Adipocyte (in vitro differentiated cells): ENCODE measurements at regions not wholly inside any gene's neighbourhood (a gene's known extent, or its start where the extent isn't known, plus 50 kb on each side); places are given as distances from the start of the nearest gene placed in this dataset.

ENCODE experiments used
- DNase-seq: peaks from one replicate; pipeline ENCODE4 v3.0.0-alpha.2; 2015; ENCODE audit warnings: low read depth
- H3K27me3 ChIP-seq: replicated peaks from 2 replicates; pipeline ENCODE4 v1.7.0; 2013; ENCODE audit warnings: mild to moderate bottlenecking, low read length, moderate library complexity; ENCODE audit not compliant: control insufficient read depth, insufficient read depth
- H3K36me3 ChIP-seq: 2 replicates; pipeline ENCODE4 v1.7.0; 2013; ENCODE audit warnings: low read length, mild to moderate bottlenecking, moderate library complexity; ENCODE audit not compliant: control insufficient read depth, insufficient read depth, severe bottlenecking
- H3K4me1 ChIP-seq: 2 replicates; pipeline ENCODE4 v1.7.0; 2013; ENCODE audit warnings: mild to moderate bottlenecking, low read length, moderate library complexity; ENCODE audit not compliant: control insufficient read depth, insufficient read depth
- H3K4me3 ChIP-seq: 2 replicates; pipeline ENCODE4 v1.7.0; 2013; ENCODE audit warnings: mild to moderate bottlenecking, low read length, moderate library complexity
- H3K9ac ChIP-seq: 2 replicates; pipeline ENCODE4 v1.7.0; 2013; ENCODE audit warnings: mild to moderate bottlenecking, low read length, moderate library complexity
- H3K9me3 ChIP-seq: 2 replicates; pipeline ENCODE4 v1.7.0; 2013; ENCODE audit warnings: mild to moderate bottlenecking, low read length, moderate library complexity; ENCODE audit not compliant: control insufficient read depth

GRCh38 chr16:51624080-51624775 lies 473.2 kb upstream of the SALL1 start:
- Histone ChIP-seq H3K9ac (no peak overlapping the region), H3K36me3 (no peaks in the 10 kb centered on the region), H3K4me1 (no peaks in the 10 kb centered on the region), H3K9me3 (no peaks in the 10 kb centered on the region), H3K27me3 (no peaks in the 10 kb centered on the region), H3K4me3 (no peak overlapping the region)
- peak; percentile 9 for DNase-seq

- Histone ChIP-seq H3K9ac (no peak overlapping the region), H3K4me3 (no peak overlapping the region), H3K9me3 (no peaks in the 10 kb centered on the region), H3K27me3 (peaks cover 3% of the 10 kb centered on the region), H3K36me3 (no peaks in the 10 kb centered on the region), H3K4me1 (no peaks in the 10 kb centered on the region)
- no peak for DNase-seq
Measured at GRCh38 chr16:51621610-51622009, 470.5 kb upstream of the SALL1 start.

- H3K9ac ChIP-seq: no peak overlapping the region
- H3K9me3 ChIP-seq: no peaks in the 10 kb centered on the region
- H3K36me3 ChIP-seq: no peaks in the 10 kb centered on the region
- no peaks in the 10 kb centered on the region for H3K4me1 ChIP-seq
- DNase-seq: no peak
- H3K4me3 ChIP-seq: no peak overlapping the region
- H3K27me3 ChIP-seq: peaks cover 3% of the 10 kb centered on the region
Measured at GRCh38 chr16:51615141-51615540, 464.1 kb upstream of the SALL1 start.

GRCh38 chr16:51607201-51607651 lies 456.2 kb upstream of the SALL1 start:
- DNase-seq: no peak
- no peak overlapping the region for H3K9ac ChIP-seq
- no peaks in the 10 kb centered on the region for H3K9me3 ChIP-seq
- H3K4me3 ChIP-seq: peak overlapping the region; percentile 52
- H3K27me3 ChIP-seq: no peaks in the 10 kb centered on the region
- no peaks in the 10 kb centered on the region for H3K36me3 ChIP-seq
- H3K4me1 ChIP-seq: peaks cover 9% of the 10 kb centered on the region

- no peaks in the 10 kb centered on the region for H3K36me3 ChIP-seq
- no peak overlapping the region for H3K9ac ChIP-seq
- H3K9me3 ChIP-seq: no peaks in the 10 kb centered on the region
- H3K4me1 ChIP-seq: peaks cover 5% of the 10 kb centered on the region
- H3K4me3 ChIP-seq: no peak overlapping the region
- H3K27me3 ChIP-seq: peaks cover 4% of the 10 kb centered on the region
- no peak for DNase-seq
Measured at GRCh38 chr16:51596247-51596646, 445.2 kb upstream of the SALL1 start.

- Histone ChIP-seq H3K9ac (no peak overlapping the region), H3K4me1 (peaks cover 5% of the 10 kb centered on the region), H3K4me3 (peak overlapping the region; percentile 20), H3K9me3 (no peaks in the 10 kb centered on the region), H3K36me3 (no peaks in the 10 kb centered on the region), H3K27me3 (peaks cover 4% of the 10 kb centered on the region)
- no peak for DNase-seq
Measured at GRCh38 chr16:51592535-51593300, 441.6 kb upstream of the SALL1 start.

- no peak overlapping the region for H3K9ac ChIP-seq
- no peaks in the 10 kb centered on the region for H3K36me3 ChIP-seq
- peak overlapping the region; percentile 20 for H3K4me3 ChIP-seq
- H3K27me3 ChIP-seq: peaks cover 4% of the 10 kb centered on the region
- peak; percentile 14 for DNase-seq
- no peaks in the 10 kb centered on the region for H3K9me3 ChIP-seq
- H3K4me1 ChIP-seq: peaks cover 5% of the 10 kb centered on the region
Measured at GRCh38 chr16:51592001-51592501, 441.0 kb upstream of the SALL1 start.

GRCh38 chr16:51591480-51591879 lies 440.4 kb upstream of the SALL1 start:
- Histone ChIP-seq H3K36me3 (no peaks in the 10 kb centered on the region), H3K4me3 (no peak overlapping the region), H3K4me1 (peaks cover 5% of the 10 kb centered on the region), H3K9me3 (no peaks in the 10 kb centered on the region), H3K27me3 (peaks cover 4% of the 10 kb centered on the region), H3K9ac (no peak overlapping the region)
- DNase-seq: no peak

GRCh38 chr16:51579652-51580360 lies 428.7 kb upstream of the SALL1 start:
- no peak overlapping the region for H3K4me3 ChIP-seq
- peaks cover 14% of the 10 kb centered on the region for H3K27me3 ChIP-seq
- no peak for DNase-seq
- H3K36me3 ChIP-seq: no peaks in the 10 kb centered on the region
- no peaks in the 10 kb centered on the region for H3K9me3 ChIP-seq
- no peak overlapping the region for H3K9ac ChIP-seq
- H3K4me1 ChIP-seq: peaks cover 15% of the 10 kb centered on the region

GRCh38 chr16:51577621-51578303 lies 426.7 kb upstream of the SALL1 start:
- peaks cover 15% of the 10 kb centered on the region for H3K4me1 ChIP-seq
- no peak for DNase-seq

More at GRCh38 chr16:51577621-51578303, 426.7 kb upstream of the SALL1 start:
- peaks cover 21% of the 10 kb centered on the region for H3K27me3 ChIP-seq
- no peak overlapping the region for H3K4me3 ChIP-seq
- H3K9ac ChIP-seq: no peak overlapping the region
- H3K36me3 ChIP-seq: no peaks in the 10 kb centered on the region
- no peaks in the 10 kb centered on the region for H3K9me3 ChIP-seq
